Hematopoietic multipotent progenitor cell treated with erythropoietin and hydrocortisone succinate and interleukin-3 and kit ligand, for 8 days (in vitro differentiated cells): ENCODE measurements at regions not wholly inside any gene's neighbourhood (a gene's known extent, or its start where the extent isn't known, plus 50 kb on each side); places are given as distances from the start of the nearest gene placed in this dataset.

Source experiments
- DNase-seq: peaks from one replicate; pipeline ENCODE4 v3.0.0-alpha.2; 2015

DNA sequence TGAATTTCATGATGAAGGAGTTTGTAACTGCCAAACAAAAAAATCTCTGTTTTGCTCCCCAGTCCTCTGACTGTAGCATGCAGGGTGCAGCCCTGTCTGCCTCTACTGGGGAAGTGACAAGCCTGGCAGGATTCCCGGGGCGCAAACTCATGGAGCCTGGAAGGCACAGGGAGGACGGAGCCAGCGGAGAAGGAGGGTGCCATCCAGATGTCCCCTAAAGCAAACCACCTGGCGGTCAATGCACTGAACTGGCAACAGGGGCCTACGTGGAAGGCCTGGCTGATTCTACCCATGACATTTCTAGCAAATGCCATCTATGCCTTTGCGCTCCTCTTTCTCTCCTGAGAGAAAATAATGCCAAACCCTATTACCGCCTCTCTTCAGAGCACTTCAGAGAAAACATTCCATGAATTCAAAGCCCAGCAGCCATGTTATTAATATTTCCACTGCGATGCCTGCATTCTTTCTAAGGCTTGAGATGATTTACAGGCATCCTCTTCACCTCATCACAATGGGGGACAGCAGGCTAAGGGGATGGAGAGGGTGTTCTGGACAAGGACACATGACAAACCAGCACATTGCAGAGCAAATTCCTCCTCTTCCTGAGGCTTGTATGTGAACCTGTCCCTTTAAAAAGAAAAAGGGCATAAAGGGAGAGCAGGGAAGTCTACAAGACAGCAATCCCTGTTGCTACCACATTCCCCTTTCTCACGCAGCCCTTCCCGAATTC, 329.3 kb upstream of the NOCT start:
- DNase-seq: no peak

DNA sequence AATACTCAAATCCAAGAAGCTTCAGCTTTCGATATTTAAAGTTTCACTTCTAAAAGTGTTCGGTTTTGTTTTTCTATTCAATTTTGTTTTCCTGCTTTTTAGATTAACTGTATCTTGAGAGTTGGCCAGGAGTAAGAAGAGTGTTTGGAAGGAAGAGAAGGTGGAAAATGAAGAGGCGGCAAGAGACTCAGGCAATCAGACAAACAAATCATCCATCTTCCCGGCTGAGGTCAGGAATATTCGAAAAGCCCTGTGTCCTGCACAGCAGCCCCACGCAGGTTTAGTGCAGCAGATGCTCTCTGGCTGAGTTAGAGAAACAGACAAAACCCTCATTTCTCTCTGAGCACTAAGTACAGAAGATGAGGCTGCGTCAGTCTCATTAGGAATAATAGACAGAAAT, 330.3 kb upstream of the NOCT start:
- DNase-seq: no peak

DNA sequence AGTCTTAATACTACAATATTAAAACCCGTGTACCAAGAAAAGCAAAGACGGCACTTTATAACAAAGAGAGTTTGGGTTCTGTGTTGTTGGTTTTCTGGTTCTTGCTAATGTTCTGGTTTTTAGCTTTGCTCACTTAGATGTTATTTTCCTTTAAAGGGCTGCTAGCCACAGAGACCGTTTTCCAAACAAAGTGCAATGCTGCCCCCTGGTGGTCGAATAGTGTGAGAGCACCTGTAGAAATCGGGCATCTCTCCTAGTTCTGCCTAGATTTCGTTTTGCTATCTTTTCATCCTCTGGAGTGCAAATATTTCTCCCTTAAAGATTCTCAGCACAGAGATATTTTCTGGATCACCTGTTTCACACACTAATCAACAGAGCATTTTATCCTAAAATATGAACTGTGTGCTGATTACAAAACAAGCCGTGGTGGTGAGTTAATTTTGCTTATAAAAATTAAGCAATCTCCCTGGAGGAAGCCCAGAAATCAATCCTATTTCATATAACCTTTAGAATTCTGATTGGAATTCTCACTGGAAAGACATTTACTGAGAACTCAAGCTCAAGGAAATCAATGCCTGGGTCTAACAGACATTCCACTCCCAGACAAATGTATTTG, 334.5 kb upstream of the NOCT start:
- peak; percentile 85 for DNase-seq

DNA sequence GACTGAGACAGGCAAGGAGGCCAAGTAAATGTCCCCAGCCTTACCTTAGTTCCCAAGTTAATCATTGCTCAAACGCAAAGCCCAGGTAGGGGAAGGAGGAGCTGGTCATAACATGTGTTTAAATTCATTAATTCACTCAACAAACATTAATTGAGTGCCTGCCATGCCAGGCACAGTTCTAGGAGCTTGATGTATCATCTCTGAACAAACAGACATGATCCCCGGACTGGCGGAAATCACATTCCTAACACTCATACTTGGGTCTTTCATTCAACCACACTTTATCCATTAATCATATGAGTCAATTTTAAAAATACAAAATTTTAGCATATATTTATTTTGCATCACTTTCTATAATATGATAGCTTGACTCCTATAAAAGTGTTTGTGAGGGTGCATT, 335.3 kb upstream of the NOCT start:
- DNase-seq: no peak

DNA sequence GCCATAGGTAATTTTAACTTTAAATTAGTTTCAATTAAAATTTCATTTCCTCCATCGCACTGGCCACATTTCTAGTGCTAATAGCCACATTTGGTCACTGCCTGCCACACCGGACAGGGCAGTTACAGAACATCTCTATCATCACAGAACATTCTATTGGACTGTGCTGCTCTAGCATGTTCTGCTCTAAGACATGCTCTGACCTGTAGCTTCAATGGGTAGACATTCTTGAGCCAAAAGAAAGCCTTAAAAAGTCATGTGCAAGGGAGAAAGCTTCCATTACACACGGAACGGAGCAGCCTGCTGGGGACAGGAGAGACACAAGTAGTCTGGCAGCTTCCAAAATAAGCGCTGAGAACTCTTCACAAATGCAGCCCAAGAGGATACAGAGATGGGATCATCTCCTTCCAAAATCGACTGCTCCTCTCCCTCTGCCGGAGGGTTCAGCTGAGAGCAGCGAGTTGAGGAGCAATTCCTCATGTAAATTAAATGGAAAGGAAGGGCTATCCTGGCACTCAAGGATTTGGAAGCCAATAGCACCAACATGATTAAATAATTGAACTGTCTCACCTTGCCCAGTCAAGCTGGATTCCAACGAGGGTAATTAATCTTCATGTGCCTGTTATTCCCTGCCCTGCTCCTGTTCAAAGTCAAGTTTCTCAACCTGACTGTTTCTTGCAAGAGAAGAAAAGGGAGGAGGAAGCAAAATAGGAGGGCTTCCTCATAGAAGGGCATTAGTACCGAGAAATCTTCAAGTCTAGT, 336.4 kb upstream of the NOCT start:
- DNase-seq: no peak

DNA sequence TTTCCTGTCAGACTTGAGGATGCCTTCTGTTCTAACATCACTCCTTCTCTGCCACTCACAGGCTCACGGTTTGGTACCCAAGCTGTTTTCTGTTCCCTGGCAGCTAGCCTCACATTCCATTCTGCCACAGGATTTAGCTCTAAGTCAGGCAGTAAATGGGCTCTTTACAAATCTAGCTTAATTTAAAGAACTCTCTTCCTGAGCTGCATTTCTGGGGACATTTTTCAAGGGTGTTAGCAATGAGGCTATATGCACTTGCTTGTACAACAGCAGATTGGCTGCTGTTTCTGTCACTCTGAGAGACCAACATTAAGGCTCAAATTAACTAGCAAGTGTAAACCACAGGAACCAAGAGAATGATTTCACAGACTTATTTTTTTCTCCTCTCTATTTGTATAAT, 337.8 kb upstream of the NOCT start:
- no peak for DNase-seq

DNA sequence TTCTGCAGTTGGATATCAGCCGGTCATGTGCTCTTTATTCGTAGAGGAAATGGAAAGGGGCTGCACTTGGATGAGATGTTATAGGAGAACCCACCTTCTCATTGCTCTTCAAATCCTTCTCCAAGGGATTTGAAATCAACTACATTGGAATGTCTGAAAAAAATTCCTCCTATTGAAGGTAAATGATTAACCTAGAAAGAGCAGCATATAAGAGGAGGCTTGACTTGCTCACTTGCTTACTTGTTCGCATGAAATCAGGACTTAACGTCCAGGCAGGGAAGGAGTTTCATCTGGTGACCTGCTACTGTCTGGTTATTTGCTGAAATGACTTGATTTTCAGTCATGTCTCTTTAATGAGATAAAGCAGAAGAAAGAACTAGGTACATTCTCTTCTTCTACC, 338.4 kb upstream of the NOCT start:
- no peak for DNase-seq

DNA sequence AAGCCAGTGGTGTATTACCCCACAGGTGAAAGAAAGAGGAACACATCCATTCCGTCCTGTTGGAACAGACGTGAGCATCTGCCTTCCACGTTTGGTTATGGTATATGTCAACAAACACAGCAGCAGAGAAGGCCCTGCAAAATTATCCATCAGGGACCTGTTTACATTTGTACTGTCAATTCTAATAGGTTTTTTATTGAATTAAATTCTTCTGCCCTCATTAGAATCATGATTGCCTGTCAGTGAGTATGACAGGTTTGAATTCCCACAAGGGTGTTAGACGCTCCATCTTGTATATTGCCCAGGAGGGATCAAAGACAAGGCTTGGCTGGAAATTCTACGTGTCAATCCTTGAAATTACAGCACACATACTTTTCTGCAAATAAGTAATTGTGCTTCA, 339.9 kb upstream of the NOCT start:
- no peak for DNase-seq

DNA sequence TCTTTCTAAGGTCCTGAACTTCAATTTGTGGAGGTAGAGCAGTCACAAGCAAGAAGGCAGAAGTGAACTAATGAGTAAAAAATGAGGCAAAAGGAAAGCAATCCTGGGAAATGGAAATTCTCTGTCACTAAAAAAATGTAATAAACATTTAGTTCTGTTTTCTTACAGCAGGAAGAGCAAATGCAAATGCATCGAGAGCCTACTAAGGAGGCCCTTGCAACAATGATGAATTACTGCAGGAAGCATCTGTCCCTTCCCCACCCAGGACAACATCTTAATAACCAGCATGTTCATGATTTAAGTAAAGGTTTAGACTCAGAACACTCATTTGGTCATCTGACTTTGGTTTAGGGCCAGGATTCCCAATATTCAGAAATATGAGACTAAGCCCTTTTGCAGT, 341.4 kb upstream of the NOCT start:
- DNase-seq: no peak

DNA sequence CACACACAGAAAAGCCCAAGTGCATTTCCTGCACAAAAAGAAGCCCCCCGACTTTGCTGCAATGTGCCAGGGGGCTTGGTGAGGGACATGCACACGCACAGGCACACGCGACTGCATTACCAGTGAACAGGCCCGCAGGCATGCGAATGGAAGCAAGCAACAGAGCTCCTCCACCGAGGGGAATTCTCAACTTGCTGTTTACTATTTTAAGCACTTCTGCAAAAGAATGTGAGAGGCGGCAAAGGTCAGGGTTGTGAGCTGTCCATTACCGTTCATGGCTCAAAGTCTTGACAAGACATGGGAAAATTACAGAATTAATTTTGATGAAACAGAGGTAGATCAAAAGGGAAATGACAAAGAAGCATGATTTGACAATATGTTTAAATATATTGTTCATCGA, 342.5 kb upstream of the NOCT start:
- no peak for DNase-seq

DNA sequence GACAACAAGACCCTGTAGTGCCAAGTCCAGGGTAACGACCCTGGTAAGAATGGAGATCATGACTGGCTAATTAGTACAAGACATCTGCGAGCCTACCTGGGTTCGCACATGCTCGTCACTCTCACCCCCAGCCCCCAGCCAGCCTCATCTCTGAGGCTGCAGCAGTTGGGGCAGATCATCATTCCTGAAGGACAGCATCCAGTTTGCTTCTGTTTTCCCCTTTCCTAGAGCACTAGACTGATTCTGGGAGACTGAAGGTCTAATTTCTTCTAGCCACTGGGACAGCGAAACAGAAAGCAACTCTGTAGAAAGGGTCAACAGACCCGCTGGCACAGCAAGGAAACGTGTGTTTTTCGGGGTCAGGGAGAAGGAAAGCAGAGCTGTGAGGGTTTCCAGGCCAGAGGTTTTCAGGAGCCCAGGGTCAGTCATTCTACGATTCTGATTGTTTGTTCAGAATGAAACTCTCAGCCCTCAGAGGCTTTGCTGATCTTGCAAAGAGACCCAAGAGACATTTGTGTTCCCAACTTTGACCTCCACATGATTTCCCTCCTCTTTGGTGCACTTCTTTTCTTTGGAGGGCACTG, 343.1 kb upstream of the NOCT start:
- DNase-seq: no peak

DNA sequence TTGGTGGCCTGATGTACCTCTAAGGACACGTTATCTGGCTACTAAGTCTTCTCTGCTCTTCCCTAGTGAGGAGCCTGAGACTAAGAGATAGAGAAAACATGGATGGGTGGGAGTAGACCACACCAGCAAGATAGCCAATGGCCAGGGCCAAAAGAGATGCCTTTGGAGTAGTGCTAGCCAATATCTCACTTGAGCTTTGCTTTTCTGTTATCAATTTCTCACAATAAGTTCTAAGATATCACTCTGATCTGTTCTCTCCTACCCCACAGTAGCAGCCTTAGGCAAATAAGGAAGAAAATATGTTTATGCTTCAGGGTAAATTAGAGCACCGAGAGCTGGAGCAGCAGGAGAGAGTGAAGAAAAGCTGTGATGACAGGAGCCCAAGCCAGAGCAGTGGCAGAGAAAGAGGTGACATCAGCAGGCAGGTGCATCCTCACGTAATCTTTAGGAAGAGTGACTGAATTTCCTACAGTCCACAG, 343.9 kb upstream of the NOCT start:
- DNase-seq: peak; percentile 98

DNA sequence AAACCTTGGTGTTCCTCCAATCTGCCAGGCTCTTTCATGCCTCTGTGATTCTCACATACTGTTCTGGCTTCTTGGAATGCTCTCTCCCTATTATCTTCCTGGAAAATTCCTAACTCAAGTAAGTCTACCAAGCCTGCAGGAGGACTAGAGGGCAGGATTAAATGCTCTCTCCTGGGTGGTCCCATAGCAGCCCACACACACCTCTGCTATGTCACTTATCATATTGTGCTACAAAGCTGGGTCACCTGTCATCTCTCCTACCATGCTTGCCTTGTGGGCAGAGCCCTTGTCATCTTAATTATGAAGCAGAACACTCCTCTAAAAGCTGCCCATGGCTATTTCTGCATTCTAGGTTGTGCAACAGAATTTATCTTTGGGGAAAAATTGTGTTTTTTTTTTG, 344.5 kb upstream of the NOCT start:
- no peak for DNase-seq

DNA sequence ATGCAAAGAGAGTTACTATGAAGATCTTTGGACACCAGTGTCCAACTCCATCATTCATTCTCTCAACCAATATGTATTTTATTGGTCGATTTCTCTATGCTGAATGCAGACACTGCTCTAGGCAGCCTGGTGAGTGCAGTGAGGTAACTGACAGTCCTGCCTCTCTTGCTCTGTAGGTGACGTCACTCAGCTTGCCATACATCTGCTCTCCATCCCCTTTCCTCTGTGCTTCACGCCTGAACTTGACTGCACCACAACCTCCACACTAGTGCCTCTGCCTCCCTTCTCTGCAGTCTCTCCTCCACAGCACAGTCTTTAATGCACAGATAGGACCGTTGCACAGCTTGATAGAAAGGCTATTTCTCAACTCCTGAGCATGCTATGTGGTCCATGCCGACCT, 344.9 kb upstream of the NOCT start:
- peak; percentile 33 for DNase-seq

DNA sequence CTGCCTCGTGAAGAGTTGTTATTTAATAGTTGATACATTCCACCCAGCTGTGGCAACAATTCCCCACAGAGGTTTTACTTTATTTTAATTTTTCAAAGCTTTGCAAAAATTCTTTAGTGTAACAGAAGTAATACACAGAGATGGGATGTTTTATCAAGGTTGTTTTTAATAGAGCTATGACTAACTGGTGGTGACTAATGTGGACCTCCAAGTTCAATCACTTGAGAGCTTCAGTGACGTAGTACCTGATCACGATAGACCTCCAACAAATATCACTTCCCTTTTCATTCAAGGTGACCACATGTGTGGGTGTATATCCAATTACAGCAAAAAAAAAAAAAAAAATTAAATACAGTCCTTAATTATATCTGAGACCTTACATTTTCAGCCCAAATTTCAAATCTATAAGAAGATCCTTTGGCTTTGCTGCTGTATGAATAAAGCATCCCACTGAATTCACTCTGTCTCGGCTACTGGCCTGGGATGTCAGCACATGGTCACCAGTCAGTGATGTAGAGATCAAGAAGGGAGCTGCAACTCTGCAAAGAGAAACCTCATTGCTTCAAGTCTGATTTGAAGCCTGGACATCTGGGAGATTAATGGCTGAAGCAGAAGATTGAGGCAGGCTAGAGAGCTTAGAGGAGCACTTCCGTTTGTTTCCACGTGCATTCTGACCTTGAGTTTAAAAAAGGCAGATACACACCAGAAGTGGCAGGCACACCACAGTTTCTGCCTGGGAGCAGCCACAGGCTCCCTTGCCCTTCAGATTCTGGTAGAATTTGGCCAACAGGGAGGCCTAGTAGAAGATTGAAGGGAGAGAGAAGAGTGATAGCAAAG, 345.9 kb upstream of the NOCT start:
- no peak for DNase-seq

DNA sequence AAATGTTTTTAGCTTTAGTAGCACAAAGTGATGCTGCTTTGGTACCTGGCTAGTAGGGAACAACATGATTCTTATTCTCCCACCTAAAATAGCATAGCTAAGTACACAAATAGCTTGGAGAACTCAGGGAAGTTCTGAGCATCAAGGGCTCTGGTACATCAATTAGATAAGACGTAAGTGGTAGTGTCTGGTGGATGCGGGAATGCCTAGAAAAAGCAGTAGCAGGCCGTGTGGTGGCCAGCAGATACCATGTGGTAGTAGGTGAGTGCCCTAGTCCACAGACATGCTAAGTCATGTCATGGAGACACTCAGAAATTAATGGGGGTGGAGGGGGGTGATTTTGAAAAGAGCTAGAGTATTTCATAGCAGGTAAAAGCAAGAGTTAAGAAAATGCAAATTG, 347.3 kb upstream of the NOCT start:
- no peak for DNase-seq

DNA sequence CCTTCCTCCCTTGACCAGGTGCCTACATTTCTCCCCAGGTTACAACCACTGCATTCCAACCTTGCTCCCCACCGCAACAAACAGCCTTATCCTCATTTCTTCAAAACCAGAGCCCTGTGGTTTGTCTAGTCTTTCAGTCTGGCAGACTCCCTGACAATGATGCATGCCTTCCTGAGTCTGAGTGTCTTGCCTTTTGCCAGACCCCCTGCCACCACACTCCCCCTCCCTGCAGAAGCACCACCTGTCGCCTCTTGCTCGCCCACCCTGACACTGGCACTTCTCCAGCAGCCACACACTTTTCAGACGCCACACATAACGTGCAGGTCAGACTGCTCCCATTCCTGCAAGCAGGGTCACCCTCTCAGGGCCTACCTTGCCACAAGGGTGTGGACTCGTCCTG, 349.2 kb upstream of the NOCT start:
- DNase-seq: no peak

DNA sequence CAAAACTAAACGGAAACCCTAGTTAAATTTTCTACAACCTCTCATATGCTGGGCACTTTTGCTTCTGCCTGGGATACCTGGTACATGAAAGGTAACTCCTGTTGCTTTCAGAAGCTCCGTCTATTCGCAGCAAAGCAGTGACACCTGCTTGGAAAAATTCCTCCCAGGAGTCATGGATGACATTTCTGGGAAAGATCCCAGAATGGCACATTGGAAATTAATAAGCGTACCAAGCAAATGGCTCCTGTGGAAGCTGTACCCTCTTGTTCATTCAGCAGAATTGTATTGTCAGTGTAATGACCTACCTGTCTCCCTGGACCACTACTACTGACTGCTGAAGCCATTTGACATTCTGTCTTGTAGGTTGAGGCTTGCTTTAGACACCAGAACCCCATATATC, 349.7 kb upstream of the NOCT start:
- DNase-seq: no peak

DNA sequence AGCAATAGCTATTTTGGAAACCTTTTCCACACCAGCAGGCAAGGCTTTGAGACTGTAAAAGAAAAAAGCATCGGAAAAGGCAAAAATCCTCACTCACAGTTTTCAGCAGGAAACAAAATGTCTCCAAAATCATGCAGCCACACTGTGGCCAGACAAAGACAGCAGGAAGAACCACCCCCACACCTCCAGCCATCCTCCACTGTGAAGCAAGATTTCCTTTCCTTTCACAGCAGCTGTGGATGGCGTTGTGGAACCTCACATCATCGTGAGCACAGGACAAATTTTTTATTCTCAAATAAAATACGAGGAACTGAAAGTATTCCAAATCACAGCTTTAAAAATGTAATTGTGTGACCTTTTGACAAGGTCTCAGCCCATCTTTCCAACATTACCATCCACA, 351.7 kb upstream of the NOCT start:
- DNase-seq: no peak

DNA sequence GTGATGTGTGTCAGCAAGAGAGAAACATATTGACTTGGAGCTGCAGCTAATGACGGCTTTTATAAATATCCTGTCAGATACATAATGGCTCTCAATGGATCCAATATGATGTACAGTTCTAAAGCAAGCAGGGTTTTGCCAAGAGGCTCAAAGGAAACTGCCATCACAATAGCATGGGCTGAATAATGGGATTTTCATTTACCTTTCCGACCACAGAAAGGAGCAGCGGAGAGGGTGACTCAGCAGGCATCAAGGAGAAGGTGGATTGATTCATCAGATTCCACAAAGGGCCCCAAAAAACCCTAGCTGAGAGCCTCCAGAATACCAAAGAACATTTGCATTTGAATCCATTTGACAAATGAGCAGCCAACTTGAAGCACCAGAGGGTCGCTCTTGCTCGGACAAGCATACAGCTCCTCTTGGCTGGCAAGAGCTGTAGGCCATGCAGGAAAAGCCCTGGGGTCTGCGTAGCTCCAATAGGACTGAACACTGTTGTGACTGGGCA, 355.7 kb upstream of the NOCT start:
- no peak for DNase-seq

DNA sequence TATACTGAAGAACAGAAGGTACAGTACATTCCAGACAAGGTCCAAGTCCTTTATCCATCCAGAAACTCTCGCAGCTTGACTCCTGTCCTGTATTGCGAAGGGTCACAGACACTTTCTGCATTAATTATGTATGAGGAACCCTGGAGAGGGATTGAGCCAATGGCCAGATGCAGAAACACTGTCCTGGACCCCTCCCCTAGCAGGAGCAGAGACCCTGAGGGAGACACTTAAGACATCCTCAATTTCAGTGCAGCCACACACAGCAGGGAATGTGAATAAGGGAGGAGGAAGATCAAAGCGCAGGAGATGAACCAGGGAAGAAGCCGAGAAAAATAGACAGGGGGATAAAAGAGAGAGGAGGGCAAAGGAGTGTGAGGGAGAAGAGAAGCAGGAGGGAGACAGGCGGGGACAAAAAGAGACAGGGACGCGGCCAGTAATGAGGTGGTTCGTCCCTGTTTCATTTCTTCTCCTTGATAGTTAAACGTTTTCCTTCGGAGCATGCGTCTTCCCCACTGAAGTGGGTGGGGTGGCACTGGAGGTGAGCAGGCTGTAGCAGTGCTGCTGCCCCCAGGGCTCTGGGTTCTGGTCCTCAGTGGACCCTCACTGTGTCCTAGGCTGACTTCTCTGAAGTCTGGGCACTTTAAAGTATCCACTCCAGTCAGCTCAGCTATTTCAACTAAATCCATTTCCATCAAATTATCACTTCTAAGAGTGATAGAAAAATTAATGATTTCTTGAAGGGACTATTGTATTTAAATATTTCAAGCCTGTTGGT, 356.4 kb upstream of the NOCT start:
- no peak for DNase-seq

DNA sequence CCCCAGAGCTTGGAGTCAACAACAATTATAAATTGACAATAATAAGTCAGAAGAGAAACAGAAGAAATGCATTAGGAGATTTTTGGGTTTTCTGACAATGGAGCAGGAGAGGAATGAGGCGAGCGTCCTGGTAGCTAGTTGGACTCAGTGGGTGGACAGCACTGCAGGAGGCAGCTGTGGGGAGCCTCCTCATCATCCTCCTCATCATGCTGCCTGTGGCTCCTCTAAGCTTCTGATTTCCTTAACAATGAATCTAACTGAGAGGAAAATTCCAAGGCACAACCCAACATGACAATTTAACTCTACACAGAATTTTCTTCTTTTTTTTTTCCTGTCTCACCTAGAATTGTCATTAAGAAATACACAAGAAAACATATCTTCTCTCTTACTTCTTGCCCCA, 357.1 kb upstream of the NOCT start:
- no peak for DNase-seq
